ENCODE measurements at regions not wholly inside any gene's neighbourhood (a gene's known extent, or its start where the extent isn't known, plus 50 kb on each side); places are given as distances from the start of the nearest gene placed in this dataset.

DNA sequence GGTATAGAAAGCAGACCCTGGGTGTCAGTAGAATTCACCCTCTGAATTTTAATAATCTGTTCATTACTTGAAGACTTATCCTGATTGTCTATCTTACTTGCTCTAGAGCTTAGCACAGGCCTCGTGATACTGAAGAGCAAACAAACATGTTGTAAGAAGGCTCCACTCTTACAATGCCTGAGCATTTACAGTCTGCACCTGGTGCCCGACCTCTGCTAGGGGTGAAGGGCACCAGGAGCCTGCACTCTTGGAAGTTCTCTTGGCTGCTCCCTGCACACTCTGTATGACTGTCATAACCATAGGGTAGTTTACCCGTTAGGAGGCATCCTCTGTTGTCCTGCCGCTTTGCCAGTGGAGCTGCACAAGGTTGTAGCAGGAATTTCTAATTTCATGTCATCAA, 91.3 kb upstream of the NPY start:
- H3K4me3 ChIP-seq (ENCODE audit: low read depth, low read length): no peak overlapping the region
- no peak for DNase-seq (ENCODE audit: low read depth, low spot score)
- TF ChIP-seq, protein P1, sequence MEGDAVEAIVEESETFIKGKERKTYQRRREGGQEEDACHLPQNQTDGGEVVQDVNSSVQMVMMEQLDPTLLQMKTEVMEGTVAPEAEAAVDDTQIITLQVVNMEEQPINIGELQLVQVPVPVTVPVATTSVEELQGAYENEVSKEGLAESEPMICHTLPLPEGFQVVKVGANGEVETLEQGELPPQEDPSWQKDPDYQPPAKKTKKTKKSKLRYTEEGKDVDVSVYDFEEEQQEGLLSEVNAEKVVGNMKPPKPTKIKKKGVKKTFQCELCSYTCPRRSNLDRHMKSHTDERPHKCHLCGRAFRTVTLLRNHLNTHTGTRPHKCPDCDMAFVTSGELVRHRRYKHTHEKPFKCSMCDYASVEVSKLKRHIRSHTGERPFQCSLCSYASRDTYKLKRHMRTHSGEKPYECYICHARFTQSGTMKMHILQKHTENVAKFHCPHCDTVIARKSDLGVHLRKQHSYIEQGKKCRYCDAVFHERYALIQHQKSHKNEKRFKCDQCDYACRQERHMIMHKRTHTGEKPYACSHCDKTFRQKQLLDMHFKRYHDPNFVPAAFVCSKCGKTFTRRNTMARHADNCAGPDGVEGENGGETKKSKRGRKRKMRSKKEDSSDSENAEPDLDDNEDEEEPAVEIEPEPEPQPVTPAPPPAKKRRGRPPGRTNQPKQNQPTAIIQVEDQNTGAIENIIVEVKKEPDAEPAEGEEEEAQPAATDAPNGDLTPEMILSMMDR (IDR thresholded peaks at IDR 0.05; ENCODE audit: low read depth, low read length): no peak
- in situ Hi-C loops (cut with HindIII; ENCODE audit: low sequenced_read_pairs): no loop called here

DNA sequence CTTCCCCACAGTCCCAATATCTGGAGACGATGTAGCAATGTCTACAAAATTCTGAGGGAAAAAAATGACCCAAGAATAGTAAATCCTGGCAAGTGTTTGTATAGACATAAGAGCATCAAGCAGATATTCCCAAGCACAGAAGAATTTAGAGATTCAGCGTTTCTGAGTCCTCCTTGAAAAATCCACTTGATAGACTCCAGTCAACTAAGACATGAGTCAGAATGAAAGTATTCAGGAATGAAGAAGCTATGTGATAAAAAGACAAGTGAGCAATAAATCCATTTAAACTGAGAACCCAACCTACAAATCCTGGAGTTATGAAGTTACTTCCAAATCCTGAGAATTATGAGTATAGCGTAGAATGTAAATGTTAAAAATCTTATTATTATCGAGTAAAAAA, 86.1 kb upstream of the NPY start:
- no peak overlapping the region for H3K4me3 ChIP-seq (ENCODE audit: low read depth, low read length)
- no peak for DNase-seq (ENCODE audit: low read depth, low spot score)
- TF ChIP-seq, protein P1 (IDR thresholded peaks at IDR 0.05; ENCODE audit: low read depth, low read length): no peak
- in situ Hi-C loops (cut with HindIII; ENCODE audit: low sequenced_read_pairs): no loop called here

DNA sequence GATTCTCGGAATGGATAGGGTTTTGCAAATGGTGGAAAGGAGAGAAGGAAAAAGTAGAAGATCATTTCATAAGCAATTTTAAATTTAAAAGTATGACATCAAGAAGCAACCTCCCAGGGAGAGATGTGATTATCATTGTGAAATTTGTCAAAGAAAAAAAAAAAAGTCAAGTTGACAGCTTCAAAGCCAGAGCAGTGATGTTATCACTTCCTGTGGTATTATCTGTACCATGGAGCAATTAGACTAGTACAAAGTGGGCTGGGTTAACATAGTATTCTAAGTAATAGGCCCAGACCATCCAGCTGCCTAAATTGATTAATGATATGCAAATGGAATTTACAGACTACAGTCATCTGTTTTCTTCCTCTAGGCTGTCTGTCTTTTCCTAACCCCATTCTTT, 84.0 kb upstream of the NPY start:
- no peak for DNase-seq (ENCODE audit: low read depth, low spot score)
- in situ Hi-C loops (cut with HindIII; ENCODE audit: low sequenced_read_pairs): no loop called here
- H3K4me3 ChIP-seq (ENCODE audit: low read depth, low read length): no peak overlapping the region
- TF ChIP-seq, protein P1 (IDR thresholded peaks at IDR 0.05; ENCODE audit: low read depth, low read length): no peak

DNA sequence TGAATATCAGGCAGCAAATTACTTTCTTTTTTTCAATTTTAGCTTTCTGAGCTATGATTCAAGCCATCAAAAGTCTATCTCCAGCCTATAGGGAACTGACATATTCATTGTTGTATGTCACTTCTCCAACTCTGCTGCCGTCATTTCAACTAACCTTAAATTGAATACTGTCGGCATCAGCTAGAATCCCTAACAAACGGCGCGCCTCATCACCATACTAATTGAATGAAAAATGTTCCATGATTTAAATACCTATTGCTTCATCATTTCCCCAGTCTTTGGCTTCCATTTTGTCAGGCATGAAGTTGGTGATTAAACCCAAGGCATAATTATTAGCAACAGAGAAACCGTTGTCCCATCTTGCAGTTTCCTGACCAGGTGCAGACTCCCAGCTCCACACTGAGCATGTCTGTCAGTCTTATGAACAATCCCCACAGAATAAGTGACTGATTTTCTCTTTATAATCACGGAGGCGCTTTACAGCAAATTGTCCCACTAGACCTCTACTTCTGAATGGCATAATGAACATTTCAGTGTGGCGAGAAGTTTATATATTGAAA, 83.5 kb upstream of the NPY start:
- H3K4me3 ChIP-seq (ENCODE audit: low read depth, low read length): no peak overlapping the region
- no peak for DNase-seq (ENCODE audit: low read depth, low spot score)
- in situ Hi-C loops (cut with HindIII; ENCODE audit: low sequenced_read_pairs): no loop called here
- TF ChIP-seq, protein P1 (IDR thresholded peaks at IDR 0.05; ENCODE audit: low read depth, low read length): no peak

DNA sequence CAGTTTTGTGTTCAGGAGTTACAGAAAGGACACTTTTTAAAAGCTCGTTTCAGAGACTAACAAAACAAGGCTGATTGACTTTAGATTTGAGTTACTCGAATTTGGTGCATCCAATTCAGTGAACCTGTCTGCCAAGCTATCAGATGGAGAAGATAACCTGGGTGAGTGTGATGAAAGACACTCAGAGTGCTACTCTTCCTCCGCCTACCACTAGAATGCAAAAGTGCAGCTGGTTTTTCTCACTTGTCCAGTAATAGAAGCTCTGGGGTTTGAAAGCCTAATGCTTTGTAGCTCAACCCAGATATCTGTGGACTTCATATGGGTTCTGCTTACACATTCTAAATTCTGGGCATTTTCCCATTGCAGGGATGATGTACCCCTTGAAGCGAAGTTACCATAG, 82.8 kb upstream of the NPY start:
- TF ChIP-seq, protein P1 (IDR thresholded peaks at IDR 0.05; ENCODE audit: low read depth, low read length): no peak
- DNase-seq (ENCODE audit: low read depth, low spot score): no peak
- no peak overlapping the region for H3K4me3 ChIP-seq (ENCODE audit: low read depth, low read length)
- in situ Hi-C loops (cut with HindIII; ENCODE audit: low sequenced_read_pairs): no loop called here

DNA sequence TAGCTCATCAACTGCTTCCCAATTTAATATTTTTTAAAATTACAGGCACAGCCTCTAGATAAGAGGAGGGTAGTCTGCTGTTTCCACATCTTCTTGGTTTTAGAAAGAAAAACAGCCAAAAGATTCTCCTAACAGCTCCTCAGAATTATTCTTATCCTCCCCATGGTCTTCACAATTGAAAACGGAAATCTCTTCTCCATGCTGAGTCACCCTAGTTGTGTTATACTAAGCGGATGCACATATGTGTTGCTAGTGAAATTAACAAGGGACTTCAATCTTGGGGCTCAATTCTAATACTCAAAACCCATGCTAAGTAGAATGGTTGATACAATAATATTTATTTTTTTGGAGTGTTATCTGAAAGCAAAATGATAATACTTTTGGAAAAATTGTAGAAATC, 71.9 kb upstream of the NPY start:
- no peak for DNase-seq (ENCODE audit: low read depth, low spot score)
- in situ Hi-C loops (cut with HindIII; ENCODE audit: low sequenced_read_pairs): no loop called here
- TF ChIP-seq, protein P1 (IDR thresholded peaks at IDR 0.05; ENCODE audit: low read depth, low read length): no peak
- H3K4me3 ChIP-seq (ENCODE audit: low read depth, low read length): no peak overlapping the region

DNA sequence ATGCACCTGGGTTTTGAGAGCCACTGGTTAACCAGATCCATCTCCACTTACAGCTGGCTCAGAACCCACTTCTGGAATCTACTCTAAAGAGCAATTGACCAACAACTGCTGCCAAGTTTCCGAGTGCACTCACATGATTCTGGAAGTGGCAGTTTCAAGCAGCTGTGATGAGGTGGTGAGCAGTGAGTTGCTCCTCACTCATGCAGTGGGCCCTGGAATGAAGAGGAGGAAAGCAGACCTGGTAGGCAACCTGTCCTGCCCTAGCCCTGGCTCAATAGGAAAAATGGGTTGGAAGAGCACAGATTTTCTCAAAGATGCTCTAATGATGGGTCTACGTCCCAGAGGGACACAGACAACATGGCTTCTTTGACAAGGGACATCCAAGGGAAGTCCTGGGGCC, 70.7 kb upstream of the NPY start:
- TF ChIP-seq, protein P1 (IDR thresholded peaks at IDR 0.05; ENCODE audit: low read depth, low read length): no peak
- in situ Hi-C loops (cut with HindIII; ENCODE audit: low sequenced_read_pairs): no loop called here
- DNase-seq (ENCODE audit: low read depth, low spot score): no peak
- H3K4me3 ChIP-seq (ENCODE audit: low read depth, low read length): no peak overlapping the region
